Femur (tissue), 1 donor: ENCODE measurements at regions not wholly inside any gene's neighbourhood (a gene's known extent, or its start where the extent isn't known, plus 50 kb on each side); places are given as distances from the start of the nearest gene placed in this dataset.

Experiments used
- DNase-seq: peaks from one replicate; pipeline ENCODE4 v3.0.0-alpha.2; 2017

DNA sequence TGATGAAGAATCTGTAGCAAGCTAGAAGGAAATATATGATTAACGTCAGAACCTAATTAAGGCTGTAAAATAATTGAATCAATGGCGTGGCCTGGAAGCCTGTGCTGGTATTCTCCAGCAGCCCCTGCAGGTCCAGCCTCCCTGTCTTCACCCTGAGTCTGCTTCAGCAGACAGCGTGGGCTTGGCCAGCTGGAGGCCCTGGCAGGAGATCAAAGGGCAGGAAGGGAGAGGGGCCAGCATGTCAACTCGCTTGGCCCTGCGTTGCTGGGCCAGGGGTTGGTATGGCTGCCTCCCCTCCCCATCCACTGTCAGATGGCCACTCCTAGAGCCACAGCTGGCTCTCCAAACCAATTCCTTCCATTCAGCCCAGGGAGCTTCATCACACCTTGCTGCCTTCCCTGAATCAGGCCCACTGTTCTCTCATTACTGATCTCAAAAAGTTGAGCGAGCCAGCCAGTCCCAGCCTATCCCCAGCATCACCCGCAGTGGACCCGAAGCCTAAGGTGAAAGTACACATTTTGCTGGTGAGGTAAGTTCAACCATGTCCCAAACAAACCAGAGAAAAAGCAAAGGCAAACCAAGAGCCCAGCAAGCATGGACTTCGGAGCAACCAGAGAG is 228.4 kb upstream of the AGAP1 start:
- DNase-seq: no peak

- DNase-seq: no peak
Measured at GRCh38 chr2:235267251-235267650, 226.6 kb upstream of the AGAP1 start.

GRCh38 chr2:235268535-235268934 is 225.3 kb upstream of the AGAP1 start:
- DNase-seq: no peak

GRCh38 chr2:235270291-235270690 is 223.6 kb upstream of the AGAP1 start:
- DNase-seq: no peak

- no peak for DNase-seq
Measured at GRCh38 chr2:235270956-235271355, 222.9 kb upstream of the AGAP1 start.

DNA sequence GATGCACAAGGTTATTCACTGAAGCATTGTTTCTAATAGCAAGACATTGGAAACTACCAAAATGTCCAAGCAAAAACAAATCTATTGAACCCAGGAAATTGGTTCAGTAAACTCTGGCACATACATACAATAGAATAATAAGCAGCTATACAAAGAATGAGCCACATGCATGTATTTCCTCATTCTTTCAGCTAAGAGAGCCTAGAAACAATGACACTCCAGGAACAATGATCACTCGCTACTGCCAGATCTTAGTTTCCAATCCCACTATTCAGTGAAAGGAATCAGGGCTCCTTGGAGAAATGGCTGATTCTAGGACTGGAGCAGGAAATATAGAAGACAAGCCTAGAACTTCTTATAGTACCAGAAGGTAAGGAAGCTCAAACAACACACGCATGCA is 221.9 kb upstream of the AGAP1 start:
- DNase-seq: no peak

GRCh38 chr2:235274023-235274422 is 219.8 kb upstream of the AGAP1 start:
- no peak for DNase-seq

DNA sequence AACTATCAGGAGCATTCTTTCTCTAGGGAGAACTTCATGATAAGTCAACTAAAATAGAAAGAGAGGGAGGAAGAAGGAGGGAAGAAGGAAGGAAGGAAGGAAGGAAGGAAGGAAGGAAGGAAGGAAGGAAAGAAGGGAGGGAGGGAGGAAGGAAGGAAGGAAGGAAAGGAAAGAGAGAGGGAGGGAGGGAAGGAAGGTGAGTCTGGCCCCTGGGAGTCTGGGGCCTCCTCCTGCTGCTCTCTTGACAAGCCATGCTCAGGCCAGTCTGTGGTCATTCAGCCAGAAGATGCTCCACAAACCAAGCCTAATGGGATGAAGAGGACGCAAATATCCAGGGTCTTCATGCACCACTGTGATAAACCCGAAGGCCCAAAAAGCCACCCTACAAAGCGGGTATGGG is 216.4 kb upstream of the AGAP1 start:
- no peak for DNase-seq

- no peak for DNase-seq
Measured at GRCh38 chr2:235278771-235279355, 215.0 kb upstream of the AGAP1 start.

DNA sequence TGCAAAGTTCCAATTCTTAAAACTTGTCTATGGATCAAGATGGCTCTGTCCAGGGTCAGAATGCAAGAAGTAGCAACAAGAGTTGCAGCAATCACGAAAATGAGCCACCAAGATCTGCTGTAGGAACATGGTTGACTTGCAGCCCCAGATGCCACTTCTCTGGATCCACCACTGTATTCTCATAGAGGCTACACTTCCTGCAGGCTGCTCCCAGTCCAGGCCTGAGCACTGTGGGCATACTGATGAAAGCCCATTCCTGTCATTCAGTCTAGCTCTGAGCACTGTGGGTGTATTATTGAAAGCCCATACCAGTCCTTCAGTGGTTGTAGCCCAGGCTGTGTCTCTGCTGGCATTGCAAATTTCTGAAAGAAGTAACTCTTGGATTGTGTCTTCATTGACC is 213.9 kb upstream of the AGAP1 start:
- no peak for DNase-seq

DNA sequence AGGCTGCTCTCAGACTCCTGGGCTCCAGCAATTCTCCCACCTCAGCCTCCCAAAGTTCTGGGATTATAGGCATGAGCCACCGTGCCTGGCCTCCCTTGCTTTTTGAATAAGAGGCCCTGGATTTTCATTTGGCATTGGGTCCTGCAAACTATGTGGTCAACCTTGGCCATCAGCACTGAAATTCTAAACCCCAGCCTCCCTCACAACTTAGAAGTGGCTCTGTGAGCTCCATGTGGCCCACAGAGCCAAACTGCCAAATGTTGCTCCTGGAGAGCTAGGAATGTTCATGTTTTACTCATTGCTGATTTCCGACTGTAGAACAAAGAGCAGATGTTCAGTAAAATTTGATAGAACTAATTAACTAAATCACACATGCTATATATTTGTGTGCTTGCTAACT is 210.6 kb upstream of the AGAP1 start:
- DNase-seq: no peak

GRCh38 chr2:235286622-235287374 is 207.0 kb upstream of the AGAP1 start:
- no peak for DNase-seq

DNA sequence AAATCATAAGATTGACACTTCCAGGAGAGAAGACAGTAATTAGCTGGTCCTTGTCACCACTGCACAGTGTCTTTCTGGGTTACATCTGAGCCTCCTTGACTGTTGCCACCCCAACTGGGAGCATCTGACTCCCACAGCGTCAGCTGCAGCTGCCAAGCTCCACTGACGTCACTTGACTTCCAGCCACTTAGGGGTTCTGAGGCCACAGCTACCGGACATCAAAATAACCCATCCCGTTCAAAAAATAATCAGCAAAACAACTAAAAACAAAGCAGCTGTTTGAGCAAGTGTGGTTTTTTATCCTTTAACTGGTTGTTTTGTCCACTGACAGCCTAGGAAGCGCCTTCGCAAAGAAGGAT is 206.5 kb upstream of the AGAP1 start:
- DNase-seq: no peak

DNA sequence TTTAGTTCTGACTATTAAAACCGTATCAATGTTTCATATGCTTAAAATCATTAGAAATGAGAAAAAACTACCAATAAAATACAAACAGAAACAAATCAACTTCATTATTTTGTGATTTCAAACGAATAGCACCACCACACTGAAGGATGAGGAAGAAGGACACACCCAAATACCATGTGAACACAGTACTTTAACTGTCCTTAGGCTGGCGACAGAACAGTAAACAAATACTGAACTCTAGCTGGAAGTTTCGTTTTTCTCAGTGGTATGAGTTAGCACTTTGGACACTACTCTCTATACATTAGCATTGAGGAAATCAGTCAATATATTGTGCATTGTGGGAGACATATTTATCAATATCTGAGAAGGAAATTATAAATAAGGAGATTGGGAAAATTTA is 202.4 kb upstream of the AGAP1 start:
- DNase-seq: no peak

- no peak for DNase-seq
Measured at GRCh38 chr2:235293061-235293460, 200.8 kb upstream of the AGAP1 start.

GRCh38 chr2:235295831-235296230 is 198.0 kb upstream of the AGAP1 start:
- no peak for DNase-seq

DNA sequence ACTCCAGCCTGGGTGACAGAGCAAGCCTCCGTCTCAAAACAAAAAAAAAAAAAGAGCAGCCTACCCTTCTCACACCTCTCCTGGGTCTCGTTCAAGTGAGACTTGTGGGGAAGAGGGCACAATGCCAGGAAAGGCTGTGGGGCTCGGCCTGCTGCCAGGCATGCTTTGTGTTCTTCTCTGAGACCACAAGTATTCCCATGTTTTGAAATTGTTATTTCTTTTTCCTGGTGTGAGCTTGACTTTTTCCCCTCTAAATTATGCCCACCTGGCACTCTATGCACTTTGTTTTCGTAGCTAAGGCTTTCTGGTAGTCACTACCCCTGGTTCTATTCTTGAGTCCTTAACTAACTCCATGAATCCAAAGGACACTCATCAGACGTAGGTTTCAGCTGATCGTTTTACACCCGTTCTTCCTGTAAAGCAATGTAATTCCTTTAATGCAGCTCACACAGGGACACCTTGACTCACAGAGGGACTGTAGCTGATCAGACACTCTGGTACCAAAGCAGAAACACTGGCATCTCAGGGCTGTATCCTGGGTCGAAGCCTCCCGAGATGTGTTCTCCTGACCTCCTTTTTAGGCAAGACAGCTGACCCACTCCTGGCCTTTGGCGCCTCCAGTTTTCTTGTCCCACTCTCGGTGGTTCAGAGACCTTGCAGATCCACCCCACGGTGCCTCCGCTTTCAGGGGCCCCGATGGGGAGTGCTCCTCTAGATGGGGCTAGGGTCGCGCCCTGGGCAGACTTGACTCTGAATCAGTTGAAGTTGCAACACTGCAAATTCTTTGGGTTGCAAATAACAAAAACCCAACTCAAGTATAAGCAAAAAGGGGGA is 193.3 kb upstream of the AGAP1 start:
- DNase-seq: peak; percentile 53

- no peak for DNase-seq
Measured at GRCh38 chr2:235301202-235302076, 192.4 kb upstream of the AGAP1 start.

GRCh38 chr2:235302263-235302662 is 191.6 kb upstream of the AGAP1 start:
- no peak for DNase-seq

DNA sequence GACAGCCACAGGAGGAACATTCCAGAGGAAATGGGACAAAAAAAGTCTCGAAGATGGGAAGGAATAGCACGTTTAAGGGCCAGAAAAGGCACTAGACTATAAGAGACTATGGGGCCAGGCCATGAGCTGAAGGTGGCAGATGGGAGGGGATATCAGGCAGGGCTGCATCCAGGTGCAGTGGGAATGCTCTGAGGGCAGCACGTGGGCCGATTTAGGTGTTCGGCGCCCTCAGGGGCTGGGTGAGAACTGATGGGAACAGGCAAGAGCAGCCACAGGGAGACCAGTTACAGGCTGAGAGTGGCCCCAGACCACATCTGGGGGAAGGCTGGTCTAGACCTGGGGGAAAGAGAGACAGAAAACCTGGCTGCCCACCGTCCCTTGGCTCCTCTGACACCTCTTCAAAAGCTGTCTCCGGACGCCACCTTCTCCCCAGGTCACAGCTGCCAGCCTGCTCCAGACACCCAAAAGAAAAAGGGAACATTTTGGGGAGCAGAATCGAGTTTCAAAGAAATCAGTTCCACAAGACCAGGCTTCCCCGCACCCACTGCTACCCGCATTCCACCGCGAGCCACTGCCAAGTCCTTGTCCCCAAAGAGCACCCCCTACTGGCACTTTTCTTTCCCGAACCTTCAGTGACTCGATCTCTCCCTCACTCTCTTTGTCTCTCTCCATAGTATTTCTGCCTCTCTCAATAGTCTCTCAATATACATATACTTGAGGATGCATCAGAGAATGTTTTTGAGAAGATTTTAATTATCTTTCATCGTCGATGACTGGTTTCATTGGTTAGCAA is 190.1 kb upstream of the AGAP1 start:
- no peak for DNase-seq

DNA sequence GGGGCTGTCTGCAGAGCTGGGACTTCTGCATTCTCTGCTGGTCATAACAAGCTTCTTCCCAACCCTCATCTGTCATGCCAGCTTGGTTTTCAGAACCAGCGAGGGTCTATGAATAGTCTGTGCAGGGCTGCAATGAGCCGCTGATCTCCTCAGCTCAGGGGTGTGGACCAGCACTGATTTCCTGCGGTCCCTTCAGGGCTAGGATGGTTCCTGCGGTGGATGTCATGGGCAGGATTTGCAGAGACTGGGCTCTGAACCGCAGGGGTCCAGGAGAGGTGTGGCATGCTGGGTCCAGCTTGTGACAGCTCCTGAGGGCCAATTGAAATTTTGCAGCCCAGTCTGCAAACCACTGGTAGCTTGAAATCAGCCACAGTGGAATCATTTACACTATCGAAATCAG is 188.2 kb upstream of the AGAP1 start:
- DNase-seq: no peak

DNA sequence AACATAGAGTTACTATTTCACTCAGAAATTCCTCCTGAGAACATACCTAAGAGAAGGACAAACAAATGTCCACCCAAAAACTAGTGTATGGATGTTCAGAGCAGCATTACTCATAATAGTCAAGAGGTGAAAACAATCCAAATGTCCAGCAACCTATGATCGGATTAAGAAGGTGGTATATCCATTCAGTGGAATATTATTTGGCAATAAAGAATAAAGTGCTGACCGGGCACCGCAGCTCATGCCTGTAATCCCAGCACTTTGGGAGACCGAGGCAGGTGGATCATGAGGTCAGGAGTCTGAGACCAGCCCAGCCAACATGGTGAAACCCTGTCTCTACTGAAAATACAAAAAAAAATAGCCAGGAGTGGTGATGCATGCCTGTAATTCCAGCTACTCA is 182.8 kb upstream of the AGAP1 start:
- no peak for DNase-seq
